ENCODE measurements at regions not wholly inside any gene's neighbourhood (a gene's known extent, or its start where the extent isn't known, plus 50 kb on each side); places are given as distances from the start of the nearest gene placed in this dataset.
"Not testable (repeated sequence)": the region's sequence is repeated elsewhere in the genome, so short reads cannot be mapped to it uniquely, and the experiment has no call there.

DNA sequence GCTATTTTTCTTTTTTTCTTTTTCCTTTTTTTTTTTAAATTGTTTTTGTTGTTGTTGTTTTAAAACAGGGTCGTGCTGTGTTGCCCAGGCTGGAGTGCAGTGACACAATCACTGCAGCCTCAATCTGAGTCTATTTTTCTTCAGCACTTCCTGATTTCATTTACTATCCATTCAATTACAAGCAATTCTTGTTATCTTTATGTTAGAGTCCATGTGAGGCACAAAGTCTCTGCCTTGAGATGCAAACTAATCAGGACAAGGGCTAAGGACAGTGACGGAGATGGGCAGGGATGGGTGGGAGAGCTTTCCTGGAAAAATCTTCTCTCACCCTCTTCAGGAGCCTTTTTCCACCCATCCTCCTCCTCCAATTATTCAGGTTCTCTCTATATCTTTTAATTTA is 157.3 kb upstream of the AUTS2 start:
- H3K4me3 Mint-ChIP-seq, result no peak overlapping the region

DNA sequence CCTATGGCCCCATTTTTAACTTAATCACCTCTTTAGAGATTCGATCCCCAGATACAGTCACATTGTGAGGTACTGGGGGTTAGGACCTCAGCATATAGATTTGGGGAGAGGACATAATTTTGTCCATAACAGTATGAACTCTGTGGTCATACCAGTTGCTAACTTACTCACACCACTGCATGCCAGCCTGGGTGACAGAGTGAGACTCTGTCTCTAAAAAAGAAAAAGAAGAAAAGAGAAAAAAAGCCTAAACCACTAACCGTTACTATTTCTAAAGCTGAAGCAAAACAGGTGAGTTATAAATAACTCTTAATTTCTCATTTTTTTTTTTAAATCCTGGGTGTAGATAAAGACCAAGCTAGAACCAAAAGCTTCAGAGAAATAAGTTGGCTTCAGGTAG is 155.1 kb upstream of the AUTS2 start:
- Mint-ChIP-seq H3K36me3 (no peaks in the 10 kb centered on the region), H3K27ac (no peak overlapping the region), H3K27me3 (no peaks in the 10 kb centered on the region), H3K9me3 (peaks cover 14 to 27% (median 18%) of the 10 kb centered on the region in 3 donors), H3K4me3 (no peak overlapping the region), H3K4me1 (no peaks in the 10 kb centered on the region)
- DNase-seq (no peak), ATAC-seq (replicated peaks in 1 of 4) (no peak)
- no peak overlapping the region for H3K4me3 ChIP-seq (ENCODE audit: control insufficient read depth in 1 of 2, extremely low read depth in 1 of 2, low read length in 1 of 2)
- no CpG with 5 or more reads among the region's 2 CpGs for WGBS (ENCODE audit: insufficient coverage)
- H3K4me1 ChIP-seq (ENCODE audit: control insufficient read depth in 1 of 2, extremely low read depth in 1 of 2, insufficient read depth in 2 of 2, low read length in 2 of 2), result no peaks in the 10 kb centered on the region
- CTCF ChIA-PET, result no interaction called here
- POLR2A ChIA-PET, result no interaction called here
- no peak overlapping the region for H3K27ac ChIP-seq (ENCODE audit: low read length)
- no peaks in the 10 kb centered on the region for H3K36me3 ChIP-seq (ENCODE audit: control insufficient read depth in 2 of 2, extremely low read depth in 1 of 2, insufficient read depth in 1 of 2, low read length in 1 of 2)
- peaks cover 0 to 3% of the 10 kb centered on the region in 2 experiments for H3K27me3 ChIP-seq (replicated peaks in 1 of 2; ENCODE audit: control insufficient read depth in 2 of 2, extremely low read depth in 1 of 2, insufficient read depth in 2 of 2, low read length in 1 of 2)
- peaks cover 3% of the 10 kb centered on the region for H3K9me3 ChIP-seq

More for the DNA sequence above, 157.3 kb upstream of the AUTS2 start:
- ATAC-seq (replicated peaks in 1 of 4) (no peak), DNase-seq (no peak)
- H3K27ac ChIP-seq (ENCODE audit: low read length), result no peak overlapping the region
- peaks cover 3% of the 10 kb centered on the region for H3K9me3 ChIP-seq
- Mint-ChIP-seq H3K9me3 (peaks cover 14 to 27% (median 18%) of the 10 kb centered on the region in 3 donors), H3K4me1 (no peaks in the 10 kb centered on the region), H3K36me3 (no peaks in the 10 kb centered on the region), H3K27ac (no peak overlapping the region), H3K27me3 (no peaks in the 10 kb centered on the region)
- no peaks in the 10 kb centered on the region for H3K36me3 ChIP-seq (ENCODE audit: control insufficient read depth in 2 of 2, extremely low read depth in 1 of 2, insufficient read depth in 1 of 2, low read length in 1 of 2)
- H3K4me1 ChIP-seq (ENCODE audit: control insufficient read depth in 1 of 2, extremely low read depth in 1 of 2, insufficient read depth in 2 of 2, low read length in 2 of 2), result no peaks in the 10 kb centered on the region
- ChIA-PET CTCF (no interaction called here), POLR2A (no interaction called here)
- no peak overlapping the region for H3K4me3 ChIP-seq (ENCODE audit: control insufficient read depth in 1 of 2, extremely low read depth in 1 of 2, low read length in 1 of 2)
- no CpG with 5 or more reads among the region's 2 CpGs for WGBS (ENCODE audit: insufficient coverage)
- peaks cover 0 to 8% of the 10 kb centered on the region in 2 experiments for H3K27me3 ChIP-seq (replicated peaks in 1 of 2; ENCODE audit: control insufficient read depth in 2 of 2, extremely low read depth in 1 of 2, insufficient read depth in 2 of 2, low read length in 1 of 2)

DNA sequence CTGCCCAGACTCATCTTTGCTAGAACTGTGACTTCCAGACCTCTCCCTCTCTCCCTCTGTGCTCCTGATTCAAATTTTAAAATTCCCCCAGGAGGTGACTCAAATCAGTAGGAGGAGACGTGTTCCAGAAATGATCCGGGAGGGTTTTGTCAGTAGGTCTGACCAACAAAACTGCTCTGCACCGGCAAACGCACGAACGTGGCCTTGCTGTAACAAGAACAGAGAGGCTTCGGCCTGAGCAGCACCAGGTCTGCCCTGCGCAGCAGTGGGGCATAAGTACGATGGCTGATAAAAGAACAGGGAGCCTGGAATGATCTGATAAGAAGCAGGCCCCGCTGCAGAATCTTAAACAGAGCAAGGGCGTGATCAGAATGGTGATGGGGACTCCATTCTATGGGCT is 152.7 kb upstream of the AUTS2 start:
- H3K4me1 Mint-ChIP-seq, result no peaks in the 10 kb centered on the region
- H3K36me3 Mint-ChIP-seq, result no peaks in the 10 kb centered on the region
- H3K27ac ChIP-seq (ENCODE audit: low read length), result no peak overlapping the region
- H3K36me3 ChIP-seq (ENCODE audit: control insufficient read depth in 2 of 2, extremely low read depth in 1 of 2, insufficient read depth in 1 of 2, low read length in 1 of 2), result no peaks in the 10 kb centered on the region
- ATAC-seq (replicated peaks in 1 of 4) (no peak), DNase-seq (no peak)
- H3K9me3 ChIP-seq, result no peaks in the 10 kb centered on the region
- peaks cover 3 to 10% (median 7%) of the 10 kb centered on the region in 3 donors for H3K9me3 Mint-ChIP-seq
- H3K4me1 ChIP-seq (ENCODE audit: control insufficient read depth in 1 of 2, extremely low read depth in 1 of 2, insufficient read depth in 2 of 2, low read length in 2 of 2), result no peaks in the 10 kb centered on the region
- POLR2A ChIA-PET, result no interaction called here
- WGBS (ENCODE audit: insufficient coverage), result 92% methylated on average over 11 of the region's 11 CpGs
- no peaks in the 10 kb centered on the region for H3K27me3 ChIP-seq (replicated peaks in 1 of 2; ENCODE audit: control insufficient read depth in 2 of 2, extremely low read depth in 1 of 2, insufficient read depth in 2 of 2, low read length in 1 of 2)
- H3K27ac Mint-ChIP-seq, result no peak overlapping the region
- no peak overlapping the region for H3K4me3 ChIP-seq (ENCODE audit: control insufficient read depth in 1 of 2, extremely low read depth in 1 of 2, low read length in 1 of 2)
- H3K27me3 Mint-ChIP-seq, result no peaks in the 10 kb centered on the region
- CTCF ChIA-PET, result no interaction called here
- H3K4me3 Mint-ChIP-seq, result no peak overlapping the region

DNA sequence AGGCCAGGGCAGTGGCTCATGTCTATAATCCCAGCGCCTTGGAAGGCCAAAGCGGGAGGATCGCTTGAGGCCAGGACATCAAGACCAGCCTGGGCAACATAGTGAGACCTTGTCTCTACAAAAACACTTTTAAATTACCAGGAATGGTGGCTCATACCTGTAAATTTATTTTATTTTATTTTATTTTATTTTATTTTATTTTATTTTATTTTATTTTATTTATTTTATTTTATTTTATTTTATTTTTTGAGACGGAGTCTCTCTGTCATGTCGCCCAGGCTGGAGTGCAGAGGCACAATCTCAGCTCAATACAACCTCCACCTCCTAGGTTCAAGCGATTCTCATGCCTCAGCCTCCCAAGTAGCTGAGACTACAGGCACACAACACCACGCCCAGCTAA is 152.1 kb upstream of the AUTS2 start:
- H3K9me3 ChIP-seq; H3K27me3 ChIP-seq (replicated peaks in 1 of 2; ENCODE audit: control insufficient read depth in 2 of 2, extremely low read depth in 1 of 2, insufficient read depth in 2 of 2, low read length in 1 of 2); H3K27ac Mint-ChIP-seq; DNase-seq; H3K36me3 ChIP-seq (ENCODE audit: control insufficient read depth in 2 of 2, extremely low read depth in 1 of 2, insufficient read depth in 1 of 2, low read length in 1 of 2); POLR2A ChIA-PET; H3K36me3 Mint-ChIP-seq; H3K4me1 Mint-ChIP-seq; H3K4me3 Mint-ChIP-seq; CTCF ChIA-PET; H3K27me3 Mint-ChIP-seq; ATAC-seq (replicated peaks in 1 of 4); H3K4me3 ChIP-seq (ENCODE audit: control insufficient read depth in 1 of 2, extremely low read depth in 1 of 2, low read length in 1 of 2); H3K27ac ChIP-seq (ENCODE audit: low read length); H3K4me1 ChIP-seq (ENCODE audit: control insufficient read depth in 1 of 2, extremely low read depth in 1 of 2, insufficient read depth in 2 of 2, low read length in 2 of 2): not testable (repeated sequence)
- peaks cover 3 to 10% (median 7%) of the 10 kb centered on the region in 3 donors for H3K9me3 Mint-ChIP-seq
- 94% methylated on average over 3 of the region's 7 CpGs for whole genome bisulfite sequencing (ENCODE audit: insufficient coverage)

DNA sequence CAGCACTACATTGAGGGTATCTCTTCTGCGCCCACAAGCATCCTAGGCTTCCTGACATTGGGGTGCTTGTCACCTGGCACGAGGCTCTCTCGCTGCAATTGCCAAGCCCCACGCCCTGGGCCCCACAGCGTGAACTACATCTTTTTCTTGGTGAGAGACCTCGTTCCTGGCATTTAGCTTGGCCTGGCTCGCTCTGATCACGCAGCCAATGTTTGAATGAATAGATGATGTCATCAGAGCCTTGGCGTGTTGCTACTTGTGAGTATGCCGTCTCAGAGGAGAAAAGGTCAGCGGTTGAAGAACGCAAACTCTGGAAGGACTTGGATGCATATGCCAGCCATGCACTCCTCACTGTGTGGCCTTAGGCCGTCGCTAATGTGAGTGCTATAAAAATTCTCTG is 150.2 kb upstream of the AUTS2 start:
- H3K4me1 ChIP-seq (ENCODE audit: control insufficient read depth in 1 of 2, extremely low read depth in 1 of 2, insufficient read depth in 2 of 2, low read length in 2 of 2), result no peaks in the 10 kb centered on the region
- no peaks in the 10 kb centered on the region for H3K36me3 ChIP-seq (ENCODE audit: control insufficient read depth in 2 of 2, extremely low read depth in 1 of 2, insufficient read depth in 1 of 2, low read length in 1 of 2)
- no peak overlapping the region for H3K4me3 ChIP-seq (ENCODE audit: control insufficient read depth in 1 of 2, extremely low read depth in 1 of 2, low read length in 1 of 2)
- no peak for ATAC-seq (replicated peaks in 1 of 4)
- POLR2A ChIA-PET, result no interaction called here
- 92% methylated on average over 13 of the region's 14 CpGs for WGBS (ENCODE audit: insufficient coverage)
- no peaks in the 10 kb centered on the region for H3K9me3 ChIP-seq
- H3K4me1 Mint-ChIP-seq, result no peaks in the 10 kb centered on the region
- CTCF ChIA-PET, result interaction anchor here in 1 of 2 donors (0.5 kb wide), 1 partner anchor 412 kb away, joined by 3 read pairs; no protein-coding TSS in a partner anchor
- no peak for DNase-seq
- H3K36me3 Mint-ChIP-seq, result no peaks in the 10 kb centered on the region
- peaks cover 0 to 6% (median 3%) of the 10 kb centered on the region in 3 donors for H3K9me3 Mint-ChIP-seq
- H3K27ac Mint-ChIP-seq, result no peak overlapping the region
- H3K27me3 Mint-ChIP-seq, result no peaks in the 10 kb centered on the region
- no peak overlapping the region for H3K4me3 Mint-ChIP-seq
- no peak overlapping the region for H3K27ac ChIP-seq (ENCODE audit: low read length)
- no peaks in the 10 kb centered on the region for H3K27me3 ChIP-seq (replicated peaks in 1 of 2; ENCODE audit: control insufficient read depth in 2 of 2, extremely low read depth in 1 of 2, insufficient read depth in 2 of 2, low read length in 1 of 2)

DNA sequence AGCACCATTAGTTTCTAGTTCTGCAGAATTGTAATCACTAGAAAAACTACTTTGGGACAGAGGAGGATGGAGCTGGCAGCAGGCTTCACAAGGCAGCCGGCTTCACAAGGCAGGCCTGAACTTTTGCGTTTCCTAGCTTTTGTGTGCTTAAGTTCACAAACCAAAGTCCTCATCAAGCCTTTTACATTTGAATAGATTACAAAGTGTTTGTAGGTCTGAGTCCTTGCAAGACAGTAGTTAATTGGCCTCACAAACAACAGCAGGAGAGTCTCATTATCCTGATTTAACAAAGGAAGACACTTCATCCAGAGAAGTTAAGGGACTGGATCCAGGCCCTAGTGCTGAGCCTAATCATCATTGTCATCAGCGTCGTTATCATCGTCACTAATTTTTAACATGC is 147.8 kb upstream of the AUTS2 start:
- CTCF ChIA-PET, result no interaction called here
- 100% methylated on average over 2 of the region's 5 CpGs for WGBS (ENCODE audit: insufficient coverage)
- Mint-ChIP-seq H3K4me1 (no peaks in the 10 kb centered on the region), H3K27me3 (no peaks in the 10 kb centered on the region), H3K4me3 (no peak overlapping the region), H3K27ac (no peak overlapping the region), H3K9me3 (peaks cover 0 to 3% (median 0%) of the 10 kb centered on the region in 3 donors), H3K36me3 (no peaks in the 10 kb centered on the region)
- H3K27me3 ChIP-seq (replicated peaks in 1 of 2; ENCODE audit: control insufficient read depth in 2 of 2, extremely low read depth in 1 of 2, insufficient read depth in 2 of 2, low read length in 1 of 2), result no peaks in the 10 kb centered on the region
- no peaks in the 10 kb centered on the region for H3K36me3 ChIP-seq (ENCODE audit: control insufficient read depth in 2 of 2, extremely low read depth in 1 of 2, insufficient read depth in 1 of 2, low read length in 1 of 2)
- H3K9me3 ChIP-seq, result no peaks in the 10 kb centered on the region
- no peak for ATAC-seq (replicated peaks in 1 of 4)
- H3K27ac ChIP-seq (ENCODE audit: low read length), result no peak overlapping the region
- no peak for DNase-seq
- H3K4me1 ChIP-seq (ENCODE audit: control insufficient read depth in 1 of 2, extremely low read depth in 1 of 2, insufficient read depth in 2 of 2, low read length in 2 of 2), result no peaks in the 10 kb centered on the region
- H3K4me3 ChIP-seq (ENCODE audit: control insufficient read depth in 1 of 2, extremely low read depth in 1 of 2, low read length in 1 of 2), result no peak overlapping the region
- POLR2A ChIA-PET, result no interaction called here

DNA sequence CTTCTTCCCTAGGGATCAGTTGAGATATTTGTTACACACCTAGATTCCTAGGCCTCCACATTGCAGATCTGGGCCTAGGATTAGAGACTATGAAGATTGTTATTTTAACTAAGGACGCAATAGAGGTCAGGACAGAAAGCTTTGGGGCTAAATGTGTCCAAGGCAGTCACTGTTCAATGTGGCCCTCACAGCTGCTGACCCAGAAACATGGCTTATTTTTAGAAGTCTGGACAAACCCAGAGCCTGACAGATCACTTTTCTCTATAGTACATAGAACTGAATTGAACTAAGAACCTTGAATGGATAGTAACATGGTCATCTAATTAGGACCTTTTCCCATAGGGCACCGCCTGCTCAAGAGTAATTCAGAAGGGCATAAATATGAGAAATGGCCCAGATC is 146.6 kb upstream of the AUTS2 start:
- no peaks in the 10 kb centered on the region for H3K36me3 Mint-ChIP-seq
- ChIA-PET POLR2A (no interaction called here), CTCF (interaction anchor here in 1 of 2 donors (0.8 kb wide), 1 partner anchor 257 kb away, joined by 3 read pairs; no protein-coding TSS in a partner anchor)
- H3K4me1 Mint-ChIP-seq, result no peaks in the 10 kb centered on the region
- Histone ChIP-seq H3K36me3 (ENCODE audit: control insufficient read depth in 2 of 2, extremely low read depth in 1 of 2, insufficient read depth in 1 of 2, low read length in 1 of 2) (no peaks in the 10 kb centered on the region), H3K27ac (ENCODE audit: low read length) (no peak overlapping the region), H3K4me3 (ENCODE audit: control insufficient read depth in 1 of 2, extremely low read depth in 1 of 2, low read length in 1 of 2) (no peak overlapping the region), H3K4me1 (ENCODE audit: control insufficient read depth in 1 of 2, extremely low read depth in 1 of 2, insufficient read depth in 2 of 2, low read length in 2 of 2) (no peaks in the 10 kb centered on the region), H3K27me3 (replicated peaks in 1 of 2; ENCODE audit: control insufficient read depth in 2 of 2, extremely low read depth in 1 of 2, insufficient read depth in 2 of 2, low read length in 1 of 2) (no peaks in the 10 kb centered on the region), H3K9me3 (no peaks in the 10 kb centered on the region)
- no peaks in the 10 kb centered on the region for H3K9me3 Mint-ChIP-seq
- ATAC-seq (replicated peaks in 1 of 4) (no peak), DNase-seq (no peak)
- H3K4me3 Mint-ChIP-seq, result no peak overlapping the region
- 86% methylated on average over 2 of the region's 2 CpGs for WGBS (ENCODE audit: insufficient coverage)
- peaks cover 0 to 7% of the 10 kb centered on the region in 2 donors for H3K27me3 Mint-ChIP-seq
- H3K27ac Mint-ChIP-seq, result no peak overlapping the region
